Type B pancreatic cell (in vitro differentiated cells): ENCODE measurements at regions not wholly inside any gene's neighbourhood (a gene's known extent, or its start where the extent isn't known, plus 50 kb on each side); places are given as distances from the start of the nearest gene placed in this dataset.

Experiments used
- DNase-seq: peaks from one replicate; pipeline ENCODE4 v3.0.0; 2021; ENCODE audit warnings: mixed read lengths; ENCODE audit not compliant: unreplicated experiment; ENCODE audit errors: extremely low spot score
- H3K27ac Mint-ChIP-seq: 2 replicates; pipeline ENCODE4 v1.8.0; 2021; ENCODE audit warnings: mild to moderate bottlenecking, mixed read lengths
- H3K27me3 Mint-ChIP-seq: 2 replicates; pipeline ENCODE4 v1.8.0; 2021; ENCODE audit warnings: mixed read lengths
- H3K36me3 Mint-ChIP-seq: 2 replicates; pipeline ENCODE4 v1.8.0; 2021; ENCODE audit warnings: mixed read lengths
- H3K4me1 Mint-ChIP-seq: one replicate; pipeline ENCODE4 v1.8.0; 2021; ENCODE audit warnings: mixed read lengths; ENCODE audit not compliant: unreplicated experiment
- H3K4me3 Mint-ChIP-seq: 2 replicates; pipeline ENCODE4 v1.8.0; 2021; ENCODE audit warnings: mild to moderate bottlenecking, mixed read lengths
- H3K9me3 Mint-ChIP-seq: 2 replicates; pipeline ENCODE4 v1.8.0; 2021; ENCODE audit warnings: mixed read lengths
- TF ChIP-seq, protein P1 (sequence below): fragments of 200-600 bp; sonication (generic); conservative IDR thresholded peaks from 2 replicates; pipeline ENCODE4 v1.5.0; 2021; ENCODE audit warnings: antibody characterized with exemption, mild to moderate bottlenecking

DNA sequence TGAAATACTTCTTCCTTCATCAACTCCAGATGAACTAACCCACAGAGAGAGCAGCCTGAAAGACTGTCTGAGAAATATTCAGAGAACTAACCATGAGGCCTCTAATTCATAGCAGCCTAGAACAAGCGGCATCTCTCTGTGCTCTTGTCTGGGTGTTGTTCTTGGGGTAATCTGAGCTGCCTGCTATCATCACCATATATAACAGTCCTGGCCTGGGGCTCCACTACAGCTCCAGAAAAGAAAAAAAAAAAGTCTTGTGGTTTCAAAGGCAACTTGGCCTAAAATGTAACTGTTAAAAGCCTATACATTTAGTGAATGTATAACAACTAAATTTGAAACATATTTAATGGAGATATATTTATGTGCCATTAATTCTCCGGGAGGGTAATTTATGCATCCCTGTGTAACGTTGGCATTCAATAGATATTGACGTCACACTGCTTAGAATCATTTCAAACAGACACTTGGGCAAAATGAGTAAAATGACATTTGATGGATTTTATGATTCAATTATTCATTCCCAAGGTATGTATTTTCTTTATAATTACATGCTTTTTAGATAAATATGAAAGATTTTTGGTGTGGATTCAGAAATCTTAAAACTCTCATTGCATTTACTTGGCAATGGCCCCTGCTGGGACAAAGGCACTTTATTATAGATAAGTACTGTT lies 294.3 kb downstream of the HRH4 start:
- Mint-ChIP-seq H3K27me3 (peaks cover 10% of the 10 kb centered on the region), H3K27ac (no peak overlapping the region), H3K4me3 (no peak overlapping the region), H3K9me3 (no peaks in the 10 kb centered on the region), H3K4me1 (peaks cover 21% of the 10 kb centered on the region), H3K36me3 (no peaks in the 10 kb centered on the region)
- no peak for DNase-seq
- TF ChIP-seq, protein P1, sequence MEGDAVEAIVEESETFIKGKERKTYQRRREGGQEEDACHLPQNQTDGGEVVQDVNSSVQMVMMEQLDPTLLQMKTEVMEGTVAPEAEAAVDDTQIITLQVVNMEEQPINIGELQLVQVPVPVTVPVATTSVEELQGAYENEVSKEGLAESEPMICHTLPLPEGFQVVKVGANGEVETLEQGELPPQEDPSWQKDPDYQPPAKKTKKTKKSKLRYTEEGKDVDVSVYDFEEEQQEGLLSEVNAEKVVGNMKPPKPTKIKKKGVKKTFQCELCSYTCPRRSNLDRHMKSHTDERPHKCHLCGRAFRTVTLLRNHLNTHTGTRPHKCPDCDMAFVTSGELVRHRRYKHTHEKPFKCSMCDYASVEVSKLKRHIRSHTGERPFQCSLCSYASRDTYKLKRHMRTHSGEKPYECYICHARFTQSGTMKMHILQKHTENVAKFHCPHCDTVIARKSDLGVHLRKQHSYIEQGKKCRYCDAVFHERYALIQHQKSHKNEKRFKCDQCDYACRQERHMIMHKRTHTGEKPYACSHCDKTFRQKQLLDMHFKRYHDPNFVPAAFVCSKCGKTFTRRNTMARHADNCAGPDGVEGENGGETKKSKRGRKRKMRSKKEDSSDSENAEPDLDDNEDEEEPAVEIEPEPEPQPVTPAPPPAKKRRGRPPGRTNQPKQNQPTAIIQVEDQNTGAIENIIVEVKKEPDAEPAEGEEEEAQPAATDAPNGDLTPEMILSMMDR, result no peak

DNA sequence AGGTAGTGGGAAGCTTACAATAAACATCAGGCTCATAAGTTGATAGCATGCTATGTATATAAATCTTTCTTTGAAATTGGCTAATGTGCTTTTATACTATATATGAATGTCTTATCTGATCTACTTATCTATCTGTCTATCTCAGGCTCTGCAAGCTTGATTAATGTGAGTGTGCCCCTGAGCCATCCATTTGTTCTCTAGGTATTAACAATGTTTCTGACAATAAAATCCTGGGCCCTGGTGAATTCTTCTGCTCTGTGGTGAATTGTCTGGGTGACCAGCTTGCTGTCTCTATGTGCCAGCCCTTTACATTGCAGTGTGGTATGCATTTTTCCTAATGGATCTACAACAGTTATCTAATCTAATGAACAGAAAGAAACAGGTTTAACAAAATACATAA lies 295.9 kb downstream of the HRH4 start:
- H3K9me3 Mint-ChIP-seq, result peaks cover 3% of the 10 kb centered on the region
- peaks cover 10% of the 10 kb centered on the region for H3K27me3 Mint-ChIP-seq
- peaks cover 21% of the 10 kb centered on the region for H3K4me1 Mint-ChIP-seq
- DNase-seq, result no peak
- H3K27ac Mint-ChIP-seq, result no peak overlapping the region
- no peaks in the 10 kb centered on the region for H3K36me3 Mint-ChIP-seq
- no peak overlapping the region for H3K4me3 Mint-ChIP-seq
- TF ChIP-seq, protein P1, result no peak

DNA sequence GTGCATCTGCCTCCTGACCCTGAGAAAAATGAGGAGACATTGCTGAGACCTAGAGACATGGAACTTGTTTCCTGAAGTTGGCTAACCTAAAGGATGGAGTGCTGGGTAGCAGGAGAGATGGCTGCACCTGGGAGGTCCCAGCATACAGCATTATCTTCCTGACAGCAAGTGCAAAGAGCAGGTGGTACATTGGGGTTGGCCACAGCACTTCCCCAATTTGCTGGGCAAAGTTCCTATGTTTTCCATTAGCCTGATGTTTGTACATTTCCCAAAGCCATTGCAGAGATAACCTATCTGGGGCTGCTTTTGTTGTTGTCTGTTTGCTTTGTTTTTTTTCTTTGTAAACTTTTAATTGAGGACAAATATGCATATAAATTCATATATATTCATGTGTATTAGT lies 296.7 kb downstream of the HRH4 start:
- Mint-ChIP-seq H3K36me3 (no peaks in the 10 kb centered on the region), H3K27me3 (peaks cover 9% of the 10 kb centered on the region), H3K27ac (no peak overlapping the region), H3K4me3 (no peak overlapping the region), H3K9me3 (peaks cover 4% of the 10 kb centered on the region), H3K4me1 (peaks cover 21% of the 10 kb centered on the region)
- TF ChIP-seq, protein P1, result no peak
- no peak for DNase-seq

DNA sequence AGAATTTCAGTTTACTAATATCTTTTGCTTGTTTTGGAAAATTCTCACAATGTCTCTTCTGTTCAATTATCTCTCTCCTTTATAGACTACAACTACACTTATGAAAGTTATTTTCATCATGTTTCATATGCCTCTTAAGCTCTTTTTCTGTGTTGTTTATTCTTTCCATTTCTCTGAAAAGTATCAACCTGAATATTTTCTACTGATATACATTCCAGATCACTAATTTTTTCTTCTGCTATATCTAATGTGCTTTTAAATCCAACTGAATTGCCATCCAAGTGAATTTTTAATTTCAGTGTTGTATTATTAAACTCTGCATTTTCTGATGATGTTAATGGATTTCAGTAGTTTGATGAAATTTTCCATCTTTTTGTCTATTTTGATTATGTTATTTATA lies 301.3 kb downstream of the HRH4 start:
- H3K4me3 Mint-ChIP-seq, result no peak overlapping the region
- H3K36me3 Mint-ChIP-seq, result no peaks in the 10 kb centered on the region
- H3K4me1 Mint-ChIP-seq, result peaks cover 9% of the 10 kb centered on the region
- peaks cover 12% of the 10 kb centered on the region for H3K9me3 Mint-ChIP-seq
- peaks cover 2% of the 10 kb centered on the region for H3K27me3 Mint-ChIP-seq
- TF ChIP-seq, protein P1, result no peak
- DNase-seq, result no peak
- H3K27ac Mint-ChIP-seq, result no peak overlapping the region

DNA sequence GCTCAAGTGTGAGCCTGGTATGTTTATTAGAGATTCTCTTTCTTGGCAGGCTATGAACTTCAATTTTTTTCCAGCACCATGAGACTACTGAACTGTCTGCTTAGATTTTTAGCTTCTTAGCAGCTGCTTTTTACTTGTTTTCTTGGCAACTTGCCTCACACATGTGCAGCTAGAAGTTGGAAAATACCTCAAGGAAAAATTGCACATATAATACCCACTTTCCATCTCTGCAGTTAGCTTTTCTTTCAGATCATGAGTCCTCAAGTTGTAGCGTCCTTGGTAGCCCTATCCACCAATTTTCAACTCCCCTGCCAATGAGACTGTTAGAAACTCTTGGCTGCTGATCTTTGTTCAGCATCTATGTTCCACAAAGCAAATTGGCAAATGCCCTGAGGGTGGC lies 302.1 kb downstream of the HRH4 start:
- H3K27me3 Mint-ChIP-seq, result peaks cover 4% of the 10 kb centered on the region
- DNase-seq, result no peak
- peaks cover 6% of the 10 kb centered on the region for H3K4me1 Mint-ChIP-seq
- H3K27ac Mint-ChIP-seq, result no peak overlapping the region
- TF ChIP-seq, protein P1, result no peak
- peaks cover 18% of the 10 kb centered on the region for H3K9me3 Mint-ChIP-seq
- H3K4me3 Mint-ChIP-seq, result no peak overlapping the region
- H3K36me3 Mint-ChIP-seq, result no peaks in the 10 kb centered on the region
